ENCODE measurements at regions not wholly inside any gene's neighbourhood (a gene's known extent, or its start where the extent isn't known, plus 50 kb on each side); places are given as distances from the start of the nearest gene placed in this dataset.

DNA sequence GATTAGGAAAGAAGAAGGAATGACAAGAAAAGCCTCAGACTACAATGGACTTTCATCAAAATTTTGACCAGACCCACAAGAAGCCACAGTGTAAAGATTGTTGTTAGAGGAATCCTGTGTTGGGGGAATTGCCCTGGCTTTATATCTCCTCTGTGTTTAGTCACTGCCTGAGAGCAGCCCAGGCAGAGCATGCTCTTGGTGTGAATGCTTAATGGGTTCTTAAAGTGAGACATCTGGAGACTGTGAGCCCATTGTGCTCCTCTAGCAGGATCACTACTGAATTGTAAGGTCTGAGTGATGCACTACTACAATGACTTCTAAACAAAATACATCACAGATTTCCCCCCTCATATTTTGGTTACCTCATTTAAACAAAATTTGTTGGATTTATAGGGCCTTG, 1860.5 kb upstream of the ADGRL3 start:
- TF ChIP-seq, protein P1, sequence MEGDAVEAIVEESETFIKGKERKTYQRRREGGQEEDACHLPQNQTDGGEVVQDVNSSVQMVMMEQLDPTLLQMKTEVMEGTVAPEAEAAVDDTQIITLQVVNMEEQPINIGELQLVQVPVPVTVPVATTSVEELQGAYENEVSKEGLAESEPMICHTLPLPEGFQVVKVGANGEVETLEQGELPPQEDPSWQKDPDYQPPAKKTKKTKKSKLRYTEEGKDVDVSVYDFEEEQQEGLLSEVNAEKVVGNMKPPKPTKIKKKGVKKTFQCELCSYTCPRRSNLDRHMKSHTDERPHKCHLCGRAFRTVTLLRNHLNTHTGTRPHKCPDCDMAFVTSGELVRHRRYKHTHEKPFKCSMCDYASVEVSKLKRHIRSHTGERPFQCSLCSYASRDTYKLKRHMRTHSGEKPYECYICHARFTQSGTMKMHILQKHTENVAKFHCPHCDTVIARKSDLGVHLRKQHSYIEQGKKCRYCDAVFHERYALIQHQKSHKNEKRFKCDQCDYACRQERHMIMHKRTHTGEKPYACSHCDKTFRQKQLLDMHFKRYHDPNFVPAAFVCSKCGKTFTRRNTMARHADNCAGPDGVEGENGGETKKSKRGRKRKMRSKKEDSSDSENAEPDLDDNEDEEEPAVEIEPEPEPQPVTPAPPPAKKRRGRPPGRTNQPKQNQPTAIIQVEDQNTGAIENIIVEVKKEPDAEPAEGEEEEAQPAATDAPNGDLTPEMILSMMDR (IDR thresholded peaks at IDR 0.05): no peak
- no peak for TF ChIP-seq POLR2A (IDR thresholded peaks at IDR 0.05)

All from right lobe of liver (tissue), 4 donors.